Retinal pigment epithelial cell (primary cell): ENCODE measurements at regions not wholly inside any gene's neighbourhood (a gene's known extent, or its start where the extent isn't known, plus 50 kb on each side); places are given as distances from the start of the nearest gene placed in this dataset.
A peak's percentile ranks its signal among the peaks of the same experiment; 100 is the strongest.
"Not testable (repeated sequence)": the region's sequence is repeated elsewhere in the genome, so short reads cannot be mapped to it uniquely, and the experiment has no call there.

Source experiments
- DNase-seq: peaks from one replicate; pipeline ENCODE4 v3.0.0-alpha.2; 2010; ENCODE audit warnings: low read depth
- H3K4me3 ChIP-seq: 2 replicates; pipeline ENCODE4 v1.5.1; 2011; ENCODE audit warnings: mild to moderate bottlenecking, low read length, control low read depth, moderate library complexity
- CTCF ChIP-seq: conservative IDR thresholded peaks from 2 replicates; pipeline ENCODE4 v1.5.1; 2011; ENCODE audit warnings: low read depth, low read length, control low read depth, inconsistent platforms

DNA sequence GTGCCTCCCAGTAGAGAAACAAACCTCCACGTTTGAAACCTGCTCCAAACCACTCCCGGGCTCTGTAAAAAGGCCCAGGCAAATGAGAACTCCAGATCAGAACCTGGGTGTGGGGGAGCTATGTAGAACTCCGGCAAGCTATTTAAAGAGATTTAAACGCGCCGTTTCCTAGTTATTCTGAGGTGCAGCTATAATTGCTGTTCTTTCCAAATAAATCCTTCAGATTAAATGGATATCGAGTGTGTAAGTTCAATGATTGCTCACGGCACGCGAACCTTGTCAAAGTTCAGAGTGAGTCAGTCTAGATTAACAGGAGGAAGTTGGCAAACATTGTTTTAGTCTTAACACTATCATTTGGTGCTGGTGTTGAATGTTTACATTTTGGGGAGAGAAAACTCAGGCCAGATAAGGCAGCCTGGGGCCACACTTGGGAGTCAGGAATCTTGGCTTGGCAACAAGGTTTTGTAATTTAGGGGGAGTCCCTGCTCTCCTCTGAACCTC is 92.9 kb upstream of the SALL1 start:
- H3K4me3 ChIP-seq: no peak overlapping the region
- no peak for TF ChIP-seq CTCF
- DNase-seq: peak; percentile 25

DNA sequence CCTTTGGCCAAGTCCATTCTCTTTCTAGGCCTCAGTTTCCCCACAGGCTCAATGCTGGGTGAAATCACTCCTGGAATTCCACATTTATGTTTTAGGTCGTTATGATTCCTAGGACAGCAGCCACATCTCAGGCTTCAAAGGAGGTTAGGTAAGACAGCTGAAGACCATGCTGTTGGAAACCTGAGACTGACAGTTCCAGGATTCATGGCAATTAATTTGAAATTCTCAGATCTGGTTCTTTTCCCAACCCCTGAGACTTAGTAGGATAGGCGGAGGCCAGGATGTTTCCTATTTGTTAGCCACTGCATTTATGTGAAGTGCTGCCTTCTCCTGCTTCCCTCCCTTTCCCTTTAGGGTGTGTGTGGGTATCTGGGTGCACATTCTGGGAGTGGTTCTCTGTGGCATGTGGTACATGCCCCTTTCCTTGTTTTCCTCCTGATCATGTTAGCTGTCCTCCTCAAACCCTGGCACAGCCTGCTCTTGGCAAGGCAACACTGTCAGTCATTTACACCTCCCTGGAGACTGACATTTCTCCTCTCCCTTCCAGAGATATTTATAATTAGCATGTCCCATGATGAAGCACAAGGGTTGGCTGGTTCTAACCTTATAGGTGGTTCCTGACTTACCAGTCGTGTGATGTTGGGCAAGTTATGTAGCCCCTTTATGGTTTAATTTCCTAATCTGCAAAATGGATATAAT is 91.4 kb upstream of the SALL1 start:
- no peak for TF ChIP-seq CTCF
- H3K4me3 ChIP-seq: no peak overlapping the region
- no peak for DNase-seq

DNA sequence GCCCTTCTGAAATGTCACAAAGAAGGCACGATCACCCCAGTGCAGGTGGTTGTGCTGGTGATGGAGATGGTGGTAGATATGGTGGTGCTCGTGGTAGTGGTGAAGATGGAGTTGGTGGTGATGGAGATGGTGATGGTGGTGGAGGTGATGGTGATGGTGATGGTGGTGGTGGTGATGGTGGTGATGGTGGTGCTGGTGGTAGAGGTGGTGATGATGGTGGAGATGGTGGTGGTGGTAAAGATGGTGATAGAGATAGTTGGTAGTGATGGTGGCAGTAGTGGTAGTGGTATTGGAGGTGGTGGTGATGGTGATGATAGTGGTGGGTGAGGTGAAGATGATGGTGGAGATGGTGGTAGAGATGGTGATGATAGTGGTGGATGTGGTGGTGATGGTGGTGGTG is 88.1 kb upstream of the SALL1 start:
- H3K4me3 ChIP-seq: no peak overlapping the region
- DNase-seq: no peak
- TF ChIP-seq CTCF: no peak

GRCh38 chr16:51237861-51238378 is 86.8 kb upstream of the SALL1 start:
- H3K4me3 ChIP-seq: no peak overlapping the region
- DNase-seq: no peak
- TF ChIP-seq CTCF: no peak

DNA sequence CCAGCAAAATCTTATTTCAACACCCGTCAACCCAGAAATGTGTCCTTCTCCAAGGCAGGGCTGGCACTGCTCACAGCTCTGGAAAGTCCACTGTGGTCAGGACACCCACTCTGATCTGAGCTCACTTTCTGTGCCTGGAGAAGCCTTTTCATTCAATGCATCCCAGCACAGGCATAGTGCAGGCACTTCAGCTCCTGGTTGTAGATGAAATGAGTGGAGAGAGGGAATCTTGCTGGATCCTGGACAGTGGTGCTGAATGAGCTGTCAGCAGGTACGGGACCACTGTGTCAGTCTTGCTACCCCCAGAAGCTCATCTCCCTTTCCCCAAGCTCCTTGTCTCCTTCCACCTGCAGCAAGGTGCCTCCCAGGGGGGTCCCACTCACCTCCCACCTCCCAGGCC is 86.1 kb upstream of the SALL1 start:
- no peak for DNase-seq
- no peak for TF ChIP-seq CTCF
- no peak overlapping the region for H3K4me3 ChIP-seq

DNA sequence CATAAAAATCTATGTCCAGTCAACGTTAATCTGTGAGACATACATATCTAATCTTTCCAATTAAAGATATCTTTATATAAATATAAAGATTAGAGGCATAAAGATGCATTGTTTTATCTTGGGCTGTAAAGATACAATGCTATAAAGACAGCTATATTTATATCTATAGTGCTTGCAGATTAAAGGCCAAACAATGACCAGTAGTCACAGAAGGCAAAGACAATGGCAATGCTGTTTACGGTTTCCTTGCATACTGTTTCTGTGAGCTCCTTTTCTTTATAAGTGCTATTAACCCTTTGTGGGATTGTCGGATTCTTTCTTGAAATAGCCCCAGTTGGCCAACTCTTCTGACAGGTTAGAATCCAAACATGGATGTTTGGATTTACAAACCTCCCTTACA is 85.5 kb upstream of the SALL1 start:
- DNase-seq: no peak
- no peak for TF ChIP-seq CTCF
- H3K4me3 ChIP-seq: no peak overlapping the region

DNA sequence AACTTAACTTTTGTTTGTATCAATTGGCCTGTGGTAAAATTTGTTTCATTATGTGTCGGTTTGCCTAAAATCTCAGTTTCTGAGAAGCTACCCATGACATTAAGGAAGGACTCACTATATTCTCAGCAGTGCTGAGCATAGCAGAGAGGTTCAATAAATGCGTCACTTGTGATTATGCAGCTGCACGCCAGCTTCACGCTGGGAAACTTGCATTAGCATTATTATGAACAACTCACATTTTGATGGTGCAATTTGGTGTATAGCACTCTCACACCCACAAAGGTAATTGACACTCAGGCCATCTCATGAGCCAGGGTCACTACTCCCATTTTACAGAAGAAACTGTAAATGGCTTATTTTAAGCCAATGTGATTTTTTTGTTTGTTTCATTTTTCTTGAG is 80.6 kb upstream of the SALL1 start:
- TF ChIP-seq CTCF: no peak
- H3K4me3 ChIP-seq: no peak overlapping the region
- DNase-seq: no peak

- not testable (repeated sequence) for H3K4me3 ChIP-seq, DNase-seq
These were observed 79.0 kb upstream of the SALL1 start for GRCh38 chr16:51230035-51230434.
